Neural progenitor cell (in vitro differentiated cells): ENCODE measurements at regions not wholly inside any gene's neighbourhood (a gene's known extent, or its start where the extent isn't known, plus 50 kb on each side); places are given as distances from the start of the nearest gene placed in this dataset.
"Not testable (repeated sequence)": the region's sequence is repeated elsewhere in the genome, so short reads cannot be mapped to it uniquely, and the experiment has no call there.

ENCODE experiments used
- EZH2 ChIP-seq: fragments of 200-600 bp; sonication (generic); IDR thresholded peaks from 2 replicates; pipeline ENCODE4 v1.6.1; 2017; ENCODE audit warnings: antibody characterized with exemption, mild to moderate bottlenecking, moderate library complexity
- TF ChIP-seq, protein P1 (sequence below): fragments of 200-600 bp; sonication (generic); IDR thresholded peaks from 2 replicates; pipeline ENCODE4 v1.5.1; 2017; ENCODE audit warnings: antibody characterized with exemption, mild to moderate bottlenecking

DNA sequence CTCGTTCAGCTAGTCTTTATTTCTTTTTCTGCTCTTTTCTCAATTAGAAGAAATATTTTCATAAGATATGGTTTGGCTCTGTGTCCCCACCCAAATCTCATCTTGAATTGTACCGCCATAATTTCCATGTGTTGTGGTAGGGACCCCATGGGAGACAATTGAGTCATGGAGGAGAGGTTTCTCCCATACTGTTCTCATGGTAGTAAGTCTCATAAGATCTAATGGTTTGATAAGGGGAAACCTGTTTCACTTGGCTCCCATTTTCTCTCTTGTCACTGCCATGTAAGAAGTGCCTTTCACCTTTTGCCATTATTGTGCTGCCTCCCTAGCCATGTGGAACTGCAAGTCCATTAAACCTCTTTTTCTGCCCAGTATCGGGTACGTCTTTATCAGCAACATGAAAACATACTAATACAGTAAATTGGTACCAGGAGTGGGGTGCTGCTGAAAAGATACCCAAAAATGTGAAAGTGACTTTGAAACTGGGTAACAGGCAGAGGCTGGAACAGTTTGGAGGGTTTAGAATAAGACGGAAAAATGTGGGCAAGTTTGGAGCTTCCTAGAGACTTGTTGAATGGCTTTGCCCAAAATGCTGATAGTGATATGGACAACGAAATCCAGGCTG is 112.0 kb upstream of the SMARCA2 start:
- TF ChIP-seq, protein P1, sequence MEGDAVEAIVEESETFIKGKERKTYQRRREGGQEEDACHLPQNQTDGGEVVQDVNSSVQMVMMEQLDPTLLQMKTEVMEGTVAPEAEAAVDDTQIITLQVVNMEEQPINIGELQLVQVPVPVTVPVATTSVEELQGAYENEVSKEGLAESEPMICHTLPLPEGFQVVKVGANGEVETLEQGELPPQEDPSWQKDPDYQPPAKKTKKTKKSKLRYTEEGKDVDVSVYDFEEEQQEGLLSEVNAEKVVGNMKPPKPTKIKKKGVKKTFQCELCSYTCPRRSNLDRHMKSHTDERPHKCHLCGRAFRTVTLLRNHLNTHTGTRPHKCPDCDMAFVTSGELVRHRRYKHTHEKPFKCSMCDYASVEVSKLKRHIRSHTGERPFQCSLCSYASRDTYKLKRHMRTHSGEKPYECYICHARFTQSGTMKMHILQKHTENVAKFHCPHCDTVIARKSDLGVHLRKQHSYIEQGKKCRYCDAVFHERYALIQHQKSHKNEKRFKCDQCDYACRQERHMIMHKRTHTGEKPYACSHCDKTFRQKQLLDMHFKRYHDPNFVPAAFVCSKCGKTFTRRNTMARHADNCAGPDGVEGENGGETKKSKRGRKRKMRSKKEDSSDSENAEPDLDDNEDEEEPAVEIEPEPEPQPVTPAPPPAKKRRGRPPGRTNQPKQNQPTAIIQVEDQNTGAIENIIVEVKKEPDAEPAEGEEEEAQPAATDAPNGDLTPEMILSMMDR: not testable (repeated sequence)
- not testable (repeated sequence) for TF ChIP-seq EZH2
